COLO668 (cell line): ENCODE measurements at regions not wholly inside any gene's neighbourhood (a gene's known extent, or its start where the extent isn't known, plus 50 kb on each side); places are given as distances from the start of the nearest gene placed in this dataset.

Experiments
- DNase-seq: peaks from one replicate; lab custom pipeline; 2025; ENCODE audit not compliant: unreplicated experiment; lab: John Stamatoyannopoulos, UW

DNA sequence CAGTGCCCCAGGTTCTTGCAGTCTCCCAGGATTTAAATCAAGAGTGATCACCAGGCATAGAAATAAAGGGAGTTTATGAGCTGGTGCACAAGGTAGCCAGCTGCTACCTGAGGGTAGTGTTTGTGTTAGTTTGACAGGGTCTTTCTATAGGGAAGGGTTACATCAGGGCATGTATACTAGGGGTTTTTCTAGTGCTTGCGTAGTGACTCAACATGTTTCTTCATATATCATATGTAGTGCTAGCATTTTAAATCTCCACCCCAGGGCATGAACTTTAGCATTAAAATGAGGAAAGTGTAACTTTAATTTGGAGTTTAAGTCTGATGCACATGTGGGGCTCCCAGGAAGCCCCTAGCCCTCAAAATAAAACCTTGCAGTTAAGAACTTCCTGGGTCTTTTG, 86.5 kb upstream of the TNR start:
- no peak for DNase-seq

DNA sequence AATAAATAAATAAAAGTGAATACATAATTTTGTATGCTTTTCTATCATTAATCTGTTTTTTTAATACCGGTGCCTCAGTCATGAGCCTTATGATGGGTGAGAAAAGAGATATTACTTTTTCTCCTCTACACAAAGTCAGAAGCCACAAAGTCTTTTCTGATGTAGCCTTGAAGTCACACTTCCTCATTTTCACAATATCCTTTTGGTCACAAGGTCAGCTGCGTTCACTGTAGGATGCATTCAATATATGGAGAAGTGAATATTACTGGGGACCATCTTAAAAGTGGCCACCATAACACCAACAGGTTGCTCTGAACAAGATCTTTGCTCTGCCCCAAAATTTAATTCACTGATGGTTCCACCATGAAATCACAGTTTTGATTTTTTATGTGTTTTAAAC, 83.3 kb upstream of the TNR start:
- DNase-seq: no peak

DNA sequence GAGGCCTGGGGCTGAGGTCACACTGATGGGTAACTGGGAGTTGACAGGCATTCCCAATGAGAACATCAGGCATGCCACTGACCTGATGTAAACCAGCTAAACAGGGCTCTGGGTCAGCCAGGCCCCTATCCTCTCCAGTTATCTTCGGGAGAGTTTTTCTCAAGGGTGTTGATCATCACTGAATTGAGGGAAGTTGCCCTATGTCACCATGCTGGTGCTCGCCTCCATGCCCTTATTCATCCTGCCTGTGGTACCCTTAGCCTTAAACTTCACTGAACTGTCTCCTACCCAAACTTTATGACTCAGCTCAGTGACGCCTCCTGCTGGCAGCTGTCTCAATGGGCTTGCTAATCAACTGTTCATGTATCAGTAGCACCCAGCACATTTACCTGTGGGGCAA, 80.7 kb upstream of the TNR start:
- peak; percentile 46 for DNase-seq

DNA sequence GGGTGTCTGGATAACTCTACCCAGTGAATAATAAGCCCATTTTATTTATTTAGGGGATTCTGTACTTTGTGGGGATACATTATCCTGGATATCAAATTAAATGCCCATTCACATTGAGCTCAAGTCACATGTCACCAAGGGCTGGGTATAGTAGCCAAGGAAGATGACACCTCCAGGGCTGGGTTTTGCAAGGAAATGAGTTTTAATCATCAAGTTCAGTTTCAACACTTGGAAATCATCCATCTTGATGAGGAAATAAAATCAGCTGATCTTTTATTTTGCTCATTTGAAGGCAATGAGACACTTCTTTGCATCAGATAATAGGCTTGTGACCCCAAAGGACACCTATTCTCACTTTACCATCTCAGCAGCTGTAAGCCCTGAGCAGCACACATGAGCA, 80.0 kb upstream of the TNR start:
- DNase-seq: no peak

DNA sequence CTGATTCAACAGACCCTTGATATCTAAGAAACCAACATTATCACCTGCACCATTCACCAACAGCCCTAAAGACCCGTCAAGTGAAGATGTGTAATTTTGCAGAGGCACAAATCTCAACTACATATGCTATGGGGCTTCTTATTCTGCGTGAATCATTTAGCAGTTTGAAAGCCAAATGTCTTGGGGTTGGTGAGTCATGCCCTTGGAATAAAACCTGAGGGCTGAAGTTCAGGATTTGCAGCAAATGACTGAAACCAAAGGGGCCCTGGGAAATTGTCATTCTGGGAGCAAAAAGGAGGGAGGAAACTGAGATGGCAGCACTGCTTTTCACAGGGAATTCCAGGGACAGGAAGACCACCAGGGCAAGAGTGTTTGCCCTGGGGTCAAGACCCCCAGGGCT, 79.2 kb upstream of the TNR start:
- DNase-seq: no peak

DNA sequence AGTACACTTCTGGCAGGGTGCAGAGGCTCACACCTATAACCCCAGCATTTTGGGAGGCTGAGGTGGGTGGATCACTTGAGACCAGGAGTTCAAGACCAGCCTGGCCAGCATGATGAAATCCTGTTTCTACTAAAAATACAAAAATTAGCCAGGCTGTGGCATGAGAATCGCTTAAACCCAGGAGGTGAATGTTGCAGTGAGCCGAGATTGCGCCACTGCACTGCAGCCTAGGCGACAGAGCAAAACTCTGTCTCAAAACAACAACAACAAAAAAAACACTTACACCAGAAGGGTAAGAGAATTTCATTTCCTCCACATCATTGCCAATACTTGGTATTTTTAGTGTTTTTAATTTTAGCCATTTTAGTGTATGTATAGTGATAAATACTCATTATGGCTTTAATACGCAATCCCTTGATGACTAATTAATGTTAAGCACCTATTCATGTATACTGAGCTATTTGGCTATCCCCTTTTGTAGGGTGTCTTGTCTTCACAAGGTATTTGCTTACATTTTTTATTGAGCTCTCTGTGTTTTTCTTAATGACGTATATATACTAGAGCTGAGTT, 77.1 kb upstream of the TNR start:
- DNase-seq: no peak

DNA sequence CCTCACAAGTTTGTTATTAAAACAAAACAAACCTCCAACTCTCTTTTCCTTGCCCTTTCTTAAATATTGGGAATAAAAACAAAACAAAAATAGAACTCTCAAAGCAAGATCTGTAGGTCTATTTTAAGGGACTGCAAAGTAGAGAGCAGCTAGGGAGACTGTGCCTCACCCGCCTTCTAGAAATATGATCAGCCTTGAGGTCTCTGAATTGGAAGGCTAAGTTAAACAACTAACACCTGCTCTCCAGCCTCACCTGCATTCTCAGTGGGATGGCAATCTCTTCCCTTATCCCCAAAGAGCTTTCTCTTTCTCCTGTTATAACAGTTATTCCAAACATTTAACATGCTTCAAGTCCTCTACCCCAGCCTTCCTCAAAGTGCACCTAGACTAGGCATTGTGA, 75.5 kb upstream of the TNR start:
- no peak for DNase-seq

DNA sequence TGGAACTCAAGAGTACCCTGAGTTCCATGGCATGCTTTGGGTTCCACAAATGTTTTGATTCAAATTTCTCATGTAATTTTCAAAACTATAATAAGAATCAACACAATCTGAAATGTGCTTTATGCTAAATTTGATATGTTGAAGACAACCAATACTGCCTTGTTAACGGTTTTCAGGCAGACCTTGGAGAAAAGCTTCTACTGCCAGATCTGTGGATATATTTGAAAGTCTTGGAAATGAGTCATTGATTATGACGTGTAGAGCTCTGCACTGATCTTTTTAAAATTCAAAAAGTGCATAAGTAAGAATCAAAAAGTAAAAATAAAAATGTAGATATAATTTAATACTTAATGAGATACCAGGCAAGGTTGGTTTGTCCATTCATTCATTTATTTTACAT, 74.0 kb upstream of the TNR start:
- DNase-seq: no peak

DNA sequence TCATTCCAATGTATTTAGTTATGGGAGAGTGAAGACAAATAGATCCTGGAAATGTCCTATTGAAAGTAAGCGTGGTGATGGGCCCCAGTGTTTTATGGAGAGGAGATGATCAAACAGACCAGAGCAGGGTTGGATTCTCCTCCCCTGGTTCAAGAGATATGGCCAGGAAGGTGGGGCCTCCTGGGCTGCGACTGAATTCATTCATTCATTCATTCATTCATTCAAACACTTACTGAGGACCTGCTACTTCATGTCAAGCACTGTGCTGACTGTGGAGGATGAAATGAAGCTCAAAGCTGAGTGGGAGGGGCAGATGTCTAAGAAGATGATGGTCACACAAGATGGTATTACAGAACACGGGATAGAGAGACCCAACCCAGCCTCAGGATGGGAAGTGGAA, 71.5 kb upstream of the TNR start:
- no peak for DNase-seq

DNA sequence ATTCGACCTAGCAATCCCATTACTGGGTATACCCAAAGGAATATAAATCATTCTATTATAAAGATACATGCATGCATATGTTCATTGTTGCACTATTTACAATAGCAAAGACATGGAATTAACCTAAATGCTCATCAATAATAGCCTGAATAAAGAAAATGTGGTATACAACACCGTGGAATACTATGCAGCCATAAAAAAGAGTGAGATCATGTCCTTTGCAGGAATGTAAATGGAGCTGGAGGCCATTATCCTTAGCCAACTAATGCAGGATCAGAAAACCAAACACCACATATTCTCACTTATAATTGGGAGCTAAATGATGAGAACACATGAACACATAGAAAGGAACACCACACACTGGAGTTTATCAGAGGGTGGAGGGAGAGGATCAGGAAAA, 69.5 kb upstream of the TNR start:
- DNase-seq: no peak

DNA sequence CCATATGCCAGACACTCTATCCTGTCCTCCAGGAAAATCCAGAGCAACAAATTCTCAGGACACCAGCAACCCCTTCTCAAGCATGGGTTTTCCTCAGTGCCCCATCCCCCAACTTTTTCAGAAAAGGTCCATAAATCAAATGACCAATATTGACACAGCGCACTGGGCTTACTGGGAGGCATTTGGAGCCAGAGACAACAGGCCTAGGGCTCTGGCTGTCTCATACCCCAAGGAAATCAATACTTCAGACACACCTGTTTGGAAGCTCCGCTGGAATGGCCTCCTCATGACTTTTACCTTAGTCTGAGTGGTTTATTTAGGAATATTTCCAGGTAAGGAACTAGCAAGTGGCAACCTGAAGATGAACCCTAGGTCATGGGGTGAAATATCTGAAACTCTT, 66.9 kb upstream of the TNR start:
- peak; percentile 56 for DNase-seq

DNA sequence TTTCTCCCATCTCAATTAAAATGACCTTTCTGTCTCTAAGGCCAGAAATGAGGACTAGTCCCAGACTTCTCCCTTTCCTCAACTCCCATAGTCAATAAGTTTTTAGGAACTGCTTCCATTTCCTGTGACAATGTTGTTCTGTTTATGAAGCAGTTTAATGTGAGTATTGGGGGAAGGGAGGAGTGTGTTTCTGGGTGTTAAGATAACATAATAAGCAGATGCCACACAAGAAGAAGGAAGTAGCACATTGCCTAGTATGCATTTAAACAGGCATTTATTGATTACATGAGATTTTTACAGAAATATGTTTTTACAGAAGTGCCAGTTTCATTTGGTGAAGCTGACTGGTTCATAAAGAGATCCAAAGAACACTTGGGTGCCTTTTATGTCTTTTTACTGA, 65.6 kb upstream of the TNR start:
- no peak for DNase-seq

DNA sequence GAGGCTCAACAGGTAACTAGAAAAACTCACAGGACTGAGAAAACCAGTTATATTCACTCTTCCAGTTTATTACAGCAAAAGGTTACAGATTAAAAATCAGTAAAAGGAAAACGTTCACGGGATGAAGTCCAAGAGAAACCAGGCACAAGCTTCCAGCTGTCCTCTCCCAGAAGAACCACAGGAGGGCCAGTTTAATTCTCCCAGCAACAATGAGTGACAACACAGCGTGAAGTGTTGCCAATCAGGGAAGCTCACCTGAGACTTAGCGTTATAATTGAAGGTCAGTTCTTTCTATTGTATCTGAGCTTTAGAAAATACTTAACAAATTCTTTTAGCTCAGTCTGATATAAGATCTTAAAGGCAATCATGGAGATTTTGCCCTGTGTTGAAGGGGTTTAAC, 65.2 kb upstream of the TNR start:
- peak; percentile 14 for DNase-seq

DNA sequence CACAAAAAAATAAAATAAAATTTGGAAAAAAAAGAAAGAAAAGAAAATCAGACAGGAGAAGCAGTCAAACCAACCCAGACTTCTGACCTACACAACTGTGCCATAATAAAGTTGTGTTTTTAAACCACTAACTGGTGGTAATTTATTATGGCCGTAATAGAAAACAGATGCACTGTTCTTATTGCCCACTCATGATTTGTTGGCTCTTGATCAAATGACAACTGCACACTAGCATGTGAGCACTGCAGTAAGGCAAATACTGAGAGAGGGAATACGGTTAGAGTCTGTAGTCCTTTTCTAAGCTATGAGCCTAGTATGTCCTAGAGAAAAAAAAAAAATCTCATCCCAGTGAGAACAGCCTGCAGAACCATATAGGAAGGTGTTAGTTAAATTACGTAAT, 61.2 kb upstream of the TNR start:
- no peak for DNase-seq

DNA sequence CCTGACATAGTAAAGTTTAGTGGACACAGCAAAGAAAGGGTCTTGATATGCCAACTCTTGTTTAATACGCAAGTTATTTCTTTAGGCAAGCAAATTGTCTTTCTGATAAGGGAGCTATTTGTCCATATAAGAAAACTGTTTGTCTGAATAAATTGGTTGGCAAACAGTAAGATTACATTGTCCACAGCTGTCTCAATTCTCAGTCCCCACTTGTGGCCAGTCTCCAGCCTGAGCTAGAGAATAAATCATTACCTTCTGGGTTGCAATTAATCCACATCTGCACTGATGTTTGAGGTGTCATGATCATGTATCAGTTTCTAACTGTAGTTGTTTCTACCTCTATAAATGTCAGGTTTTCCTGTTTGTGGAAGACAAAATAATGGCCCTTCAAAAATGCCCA, 60.0 kb upstream of the TNR start:
- no peak for DNase-seq

DNA sequence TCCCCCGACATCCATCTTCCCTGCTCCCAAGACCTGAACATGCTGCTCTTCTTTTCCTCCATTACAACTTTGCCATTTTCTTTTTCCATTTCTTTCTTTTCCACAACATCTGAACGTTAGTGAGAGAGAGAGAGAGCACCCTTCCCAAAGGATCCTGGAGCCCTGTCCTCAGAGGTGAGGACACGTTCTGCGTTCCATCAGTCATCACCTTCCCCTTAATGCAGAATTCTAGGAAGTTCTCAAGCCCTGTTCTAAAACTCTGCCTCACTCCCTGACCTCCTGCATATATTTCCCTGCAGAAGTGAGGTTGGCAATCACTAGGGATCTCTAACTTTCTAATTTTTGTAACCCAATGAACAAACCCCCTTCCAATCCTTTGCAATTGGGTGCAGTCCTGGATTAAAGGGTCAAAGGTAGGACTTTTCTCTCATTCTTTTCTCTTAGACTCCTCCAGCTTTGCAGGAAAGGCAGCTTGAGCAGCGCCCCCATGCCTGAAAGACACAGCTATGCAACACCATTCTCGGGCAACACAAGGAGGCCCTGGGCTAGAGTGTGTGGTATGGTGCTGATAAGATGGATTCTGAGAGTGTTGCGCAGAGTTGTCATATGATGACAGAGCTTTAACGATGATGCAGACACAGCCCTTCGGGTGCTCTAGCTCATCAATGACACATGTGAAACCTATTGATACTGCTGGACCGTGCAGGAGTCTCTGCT, 59.2 kb upstream of the TNR start:
- no peak for DNase-seq

DNA sequence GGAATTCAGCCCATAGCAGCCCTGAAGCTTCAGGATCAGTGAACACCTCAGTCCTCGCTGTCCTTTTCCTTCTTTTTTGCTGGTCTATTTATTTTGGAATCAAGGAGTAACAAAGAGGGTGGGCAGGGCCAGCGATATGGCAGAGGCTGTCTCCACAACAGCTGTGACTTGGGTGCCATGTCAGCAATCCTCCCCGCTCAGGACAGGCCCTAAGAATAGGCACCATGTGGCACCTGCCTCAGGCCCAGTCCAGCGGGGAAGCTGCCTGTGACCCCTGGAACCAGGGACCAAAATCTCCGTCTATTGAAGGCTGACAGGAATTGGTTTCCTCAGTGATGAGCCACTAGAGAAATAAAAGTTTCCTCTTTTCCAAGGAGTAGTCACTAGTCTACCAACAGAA, 58.6 kb upstream of the TNR start:
- DNase-seq: no peak

DNA sequence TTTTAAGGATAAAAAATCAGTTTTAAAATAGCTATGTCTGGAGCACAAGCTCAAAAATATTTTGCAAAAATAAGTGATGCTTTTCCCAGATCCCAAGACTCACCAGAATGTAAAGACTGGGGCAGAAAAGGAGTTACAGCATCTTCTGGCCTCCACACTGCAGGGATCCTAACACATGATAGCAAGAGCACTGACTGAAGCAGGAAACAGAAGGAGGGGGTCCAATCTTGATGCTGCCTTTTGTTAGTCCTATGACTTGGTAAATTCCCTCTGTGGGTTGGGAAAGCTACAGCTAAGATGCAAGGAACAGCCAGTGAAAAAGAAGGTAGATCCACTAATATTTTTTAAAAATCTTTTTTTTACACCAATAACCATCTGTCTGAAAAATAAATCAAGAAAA, 54.2 kb upstream of the TNR start:
- DNase-seq: no peak

DNA sequence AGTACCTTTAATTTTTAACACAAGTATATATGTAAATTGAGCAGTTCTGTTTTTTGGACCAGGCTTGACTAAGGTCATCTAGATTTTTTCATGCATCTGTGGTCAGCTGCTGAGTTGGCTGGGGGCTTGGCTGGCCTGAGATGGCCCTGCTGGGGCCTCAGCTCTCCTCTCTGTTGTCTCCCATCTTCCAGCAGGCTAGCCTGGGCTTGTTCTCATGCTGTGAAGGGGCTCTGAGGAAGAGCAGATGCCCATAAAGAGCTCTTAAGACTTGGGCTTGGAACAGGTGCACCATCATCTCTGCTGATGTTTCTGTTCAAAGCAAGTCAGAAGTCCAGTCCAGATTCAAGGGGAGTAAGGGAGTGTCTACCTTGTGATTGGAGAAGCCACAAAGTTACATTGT, 51.2 kb upstream of the TNR start:
- DNase-seq: no peak

DNA sequence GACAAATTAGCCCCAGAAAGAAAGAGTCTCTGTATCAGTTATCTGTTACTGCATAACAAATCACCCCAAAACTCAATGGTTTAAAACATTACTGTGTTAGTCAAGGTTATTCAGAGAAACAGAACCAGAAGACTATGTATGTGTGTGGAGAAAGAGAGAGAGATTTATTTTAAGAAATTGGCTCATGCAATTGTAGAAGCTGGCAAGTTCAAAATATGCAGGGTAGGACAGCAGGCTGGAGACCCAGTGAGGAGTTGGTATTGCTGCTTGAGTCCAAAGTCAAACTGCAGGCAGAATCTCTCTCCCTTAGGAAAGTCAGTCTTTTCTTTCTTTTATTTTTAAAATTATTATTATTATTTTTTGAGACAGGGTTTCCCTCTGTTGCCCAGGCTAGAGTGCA, 50.2 kb upstream of the TNR start:
- DNase-seq: no peak
